ENCODE measurements at regions not wholly inside any gene's neighbourhood (a gene's known extent, or its start where the extent isn't known, plus 50 kb on each side); places are given as distances from the start of the nearest gene placed in this dataset.
"Not testable (repeated sequence)": the region's sequence is repeated elsewhere in the genome, so short reads cannot be mapped to it uniquely, and the experiment has no call there.

DNA sequence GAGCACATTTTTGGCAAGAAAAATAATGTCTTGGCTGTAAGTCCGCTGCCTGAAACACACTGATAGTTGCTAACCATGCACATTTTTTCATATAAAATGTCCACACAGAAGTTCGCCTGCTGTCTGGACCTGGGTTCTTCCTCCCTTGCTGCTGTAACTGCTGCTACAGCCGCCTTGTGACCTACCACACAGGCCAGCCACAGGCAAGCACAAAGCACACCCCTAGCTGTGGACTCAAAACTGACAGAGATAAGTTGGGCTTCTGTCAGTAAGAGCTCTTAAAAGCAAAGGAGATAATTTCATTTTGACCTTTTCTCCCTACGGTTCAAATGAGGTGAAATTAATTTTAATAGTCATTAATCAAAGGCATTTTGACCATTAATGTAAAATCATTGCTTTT lies 354.7 kb downstream of the OTUD1 start:
- Mint-ChIP-seq H3K27me3 (ENCODE audit: insufficient read depth, unreplicated experiment) (no peaks in the 10 kb centered on the region), H3K36me3 (ENCODE audit: insufficient read depth, unreplicated experiment) (no peaks in the 10 kb centered on the region), H3K9me3 (ENCODE audit: unreplicated experiment) (no peaks in the 10 kb centered on the region), H3K4me1 (ENCODE audit: low read depth, unreplicated experiment) (peaks cover 11% of the 10 kb centered on the region), H3K4me3 (ENCODE audit: unreplicated experiment) (no peak overlapping the region), H3K27ac (ENCODE audit: unreplicated experiment) (no peak overlapping the region)
- Histone ChIP-seq H3K27me3 (replicated peaks; ENCODE audit: control insufficient read depth, insufficient read depth, low read length) (no peaks in the 10 kb centered on the region), H3K4me3 (ENCODE audit: low read depth, low read length) (no peak overlapping the region), H3K4me1 (peaks cover 11% of the 10 kb centered on the region), H3K36me3 (ENCODE audit: control insufficient read depth, insufficient read depth, low read length) (no peaks in the 10 kb centered on the region), H3K9me3 (no peaks in the 10 kb centered on the region)
- CTCF ChIA-PET: no interaction called here
- BruUV-seq (replicated peaks): no TSS peak
- TF ChIP-seq, protein P1, sequence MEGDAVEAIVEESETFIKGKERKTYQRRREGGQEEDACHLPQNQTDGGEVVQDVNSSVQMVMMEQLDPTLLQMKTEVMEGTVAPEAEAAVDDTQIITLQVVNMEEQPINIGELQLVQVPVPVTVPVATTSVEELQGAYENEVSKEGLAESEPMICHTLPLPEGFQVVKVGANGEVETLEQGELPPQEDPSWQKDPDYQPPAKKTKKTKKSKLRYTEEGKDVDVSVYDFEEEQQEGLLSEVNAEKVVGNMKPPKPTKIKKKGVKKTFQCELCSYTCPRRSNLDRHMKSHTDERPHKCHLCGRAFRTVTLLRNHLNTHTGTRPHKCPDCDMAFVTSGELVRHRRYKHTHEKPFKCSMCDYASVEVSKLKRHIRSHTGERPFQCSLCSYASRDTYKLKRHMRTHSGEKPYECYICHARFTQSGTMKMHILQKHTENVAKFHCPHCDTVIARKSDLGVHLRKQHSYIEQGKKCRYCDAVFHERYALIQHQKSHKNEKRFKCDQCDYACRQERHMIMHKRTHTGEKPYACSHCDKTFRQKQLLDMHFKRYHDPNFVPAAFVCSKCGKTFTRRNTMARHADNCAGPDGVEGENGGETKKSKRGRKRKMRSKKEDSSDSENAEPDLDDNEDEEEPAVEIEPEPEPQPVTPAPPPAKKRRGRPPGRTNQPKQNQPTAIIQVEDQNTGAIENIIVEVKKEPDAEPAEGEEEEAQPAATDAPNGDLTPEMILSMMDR (IDR thresholded peaks at IDR 0.05; ENCODE audit: insufficient read depth in 1 of 2, low read depth in 1 of 2, low read length in 1 of 2, severe bottlenecking in 1 of 2, unreplicated experiment in 1 of 2): no peak
- DNase-seq: no peak
- intact Hi-C loops (cut with micrococcal nuclease; ENCODE audit: unreplicated experiment): no loop called here
- POLR2A ChIA-PET: no interaction called here

DNA sequence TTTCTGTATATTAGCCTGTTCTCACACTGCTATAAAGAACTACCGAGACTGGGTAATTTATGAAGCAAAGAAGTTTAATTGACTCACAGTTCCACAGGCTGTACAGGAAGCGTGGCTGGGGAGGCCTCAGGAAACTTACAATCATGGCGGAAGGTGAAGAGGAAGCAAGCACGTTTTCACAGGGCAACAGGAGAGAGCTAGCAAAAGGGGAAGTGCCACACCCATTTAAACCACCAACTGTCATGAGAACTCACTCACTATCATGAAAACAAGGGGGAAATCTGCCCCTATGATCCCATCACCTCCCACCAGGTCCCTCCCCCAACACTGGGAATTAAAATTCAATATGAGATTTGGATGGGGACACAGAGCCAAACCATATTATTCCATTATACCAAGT lies 358.6 kb downstream of the OTUD1 start:
- H3K4me3 ChIP-seq (ENCODE audit: low read depth, low read length); CTCF ChIA-PET; H3K4me3 Mint-ChIP-seq (ENCODE audit: unreplicated experiment); DNase-seq; H3K27ac Mint-ChIP-seq (ENCODE audit: unreplicated experiment); intact Hi-C loops (cut with micrococcal nuclease; ENCODE audit: unreplicated experiment); H3K27me3 ChIP-seq (replicated peaks; ENCODE audit: control insufficient read depth, insufficient read depth, low read length); BruUV-seq (replicated peaks); H3K36me3 Mint-ChIP-seq (ENCODE audit: insufficient read depth, unreplicated experiment); H3K9me3 ChIP-seq; H3K36me3 ChIP-seq (ENCODE audit: control insufficient read depth, insufficient read depth, low read length); POLR2A ChIA-PET; H3K27me3 Mint-ChIP-seq (ENCODE audit: insufficient read depth, unreplicated experiment); H3K9me3 Mint-ChIP-seq (ENCODE audit: unreplicated experiment): not testable (repeated sequence)
- peaks cover 11% of the 10 kb centered on the region for H3K4me1 ChIP-seq
- H3K4me1 Mint-ChIP-seq (ENCODE audit: low read depth, unreplicated experiment): peaks cover 11% of the 10 kb centered on the region

DNA sequence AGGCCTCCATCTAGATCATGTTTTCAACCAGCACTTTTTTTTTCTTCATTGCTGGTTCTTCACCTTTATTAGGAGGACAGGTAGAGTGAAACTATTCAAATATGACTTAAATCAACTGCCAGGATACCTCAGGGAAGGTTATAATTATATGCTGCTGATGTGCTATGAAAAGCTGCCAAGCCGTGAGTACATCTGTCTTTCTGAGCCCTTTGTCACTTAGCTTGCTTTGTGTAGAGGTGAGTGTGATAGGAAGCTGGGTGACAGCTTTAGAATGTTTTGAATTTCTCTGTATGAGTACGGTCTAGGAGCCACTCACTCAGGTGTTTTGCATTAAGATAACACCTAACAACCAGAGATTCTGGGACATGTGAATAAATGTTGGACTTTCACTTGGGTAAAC lies 365.2 kb downstream of the OTUD1 start:
- Histone ChIP-seq H3K4me3 (ENCODE audit: low read depth, low read length) (no peak overlapping the region), H3K9me3 (no peaks in the 10 kb centered on the region), H3K27me3 (replicated peaks; ENCODE audit: control insufficient read depth, insufficient read depth, low read length) (no peaks in the 10 kb centered on the region; the same call in 1 of the 2 replicates), H3K4me1 (no peaks in the 10 kb centered on the region), H3K36me3 (ENCODE audit: control insufficient read depth, insufficient read depth, low read length) (no peaks in the 10 kb centered on the region)
- ChIA-PET CTCF (no interaction called here), POLR2A (no interaction called here)
- no peak for DNase-seq
- no TSS peak for BruUV-seq (replicated peaks)
- Mint-ChIP-seq H3K36me3 (ENCODE audit: insufficient read depth, unreplicated experiment) (no peaks in the 10 kb centered on the region), H3K4me3 (ENCODE audit: unreplicated experiment) (no peak overlapping the region), H3K27me3 (ENCODE audit: insufficient read depth, unreplicated experiment) (peaks cover 9% of the 10 kb centered on the region), H3K4me1 (ENCODE audit: low read depth, unreplicated experiment) (no peaks in the 10 kb centered on the region), H3K9me3 (ENCODE audit: unreplicated experiment) (no peaks in the 10 kb centered on the region), H3K27ac (ENCODE audit: unreplicated experiment) (no peak overlapping the region)
- intact Hi-C loops (cut with micrococcal nuclease; ENCODE audit: unreplicated experiment): no loop called here
- TF ChIP-seq, protein P1 (IDR thresholded peaks at IDR 0.05; ENCODE audit: insufficient read depth in 1 of 2, low read depth in 1 of 2, low read length in 1 of 2, severe bottlenecking in 1 of 2, unreplicated experiment in 1 of 2): no peak

DNA sequence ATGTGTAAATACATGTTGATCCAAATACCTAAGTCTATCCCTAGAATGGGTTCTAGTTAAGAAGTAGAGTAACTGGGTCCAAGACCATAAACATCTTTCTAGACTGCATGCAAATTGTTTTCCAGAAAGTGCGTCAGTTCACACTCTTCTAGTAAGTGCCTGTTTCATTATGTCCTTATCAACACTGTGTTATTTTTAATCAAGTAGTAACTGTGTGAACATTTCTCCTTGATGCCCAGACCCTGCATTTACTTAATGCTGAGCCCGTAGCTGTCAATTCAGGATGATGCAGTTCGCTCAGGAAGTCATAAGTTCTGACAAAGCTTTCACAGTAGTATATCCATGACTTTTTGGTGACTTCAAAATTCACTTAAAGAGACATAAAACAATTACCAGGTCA lies 374.8 kb downstream of the OTUD1 start:
- no peak overlapping the region for H3K4me3 ChIP-seq (ENCODE audit: low read depth, low read length)
- TF ChIP-seq, protein P1 (IDR thresholded peaks at IDR 0.05; ENCODE audit: insufficient read depth in 1 of 2, low read depth in 1 of 2, low read length in 1 of 2, severe bottlenecking in 1 of 2, unreplicated experiment in 1 of 2): no peak
- ChIA-PET CTCF (no interaction called here), POLR2A (no interaction called here)
- no TSS peak for BruUV-seq (replicated peaks)
- no peak overlapping the region for H3K4me3 Mint-ChIP-seq (ENCODE audit: unreplicated experiment)
- no peaks in the 10 kb centered on the region for H3K9me3 Mint-ChIP-seq (ENCODE audit: unreplicated experiment)
- H3K27me3 Mint-ChIP-seq (ENCODE audit: insufficient read depth, unreplicated experiment): peaks cover 7% of the 10 kb centered on the region
- intact Hi-C loops (cut with micrococcal nuclease; ENCODE audit: unreplicated experiment): no loop called here
- no peaks in the 10 kb centered on the region for H3K36me3 Mint-ChIP-seq (ENCODE audit: insufficient read depth, unreplicated experiment)
- H3K4me1 ChIP-seq: no peaks in the 10 kb centered on the region
- no peak for DNase-seq
- no peaks in the 10 kb centered on the region for H3K27me3 ChIP-seq (replicated peaks; ENCODE audit: control insufficient read depth, insufficient read depth, low read length)
- no peaks in the 10 kb centered on the region for H3K36me3 ChIP-seq (ENCODE audit: control insufficient read depth, insufficient read depth, low read length)
- H3K27ac Mint-ChIP-seq (ENCODE audit: unreplicated experiment): no peak overlapping the region
- no peaks in the 10 kb centered on the region for H3K4me1 Mint-ChIP-seq (ENCODE audit: low read depth, unreplicated experiment)
- no peaks in the 10 kb centered on the region for H3K9me3 ChIP-seq

Measured in Caco-2 (cell line).